NB4 (cell line): ENCODE measurements at regions not wholly inside any gene's neighbourhood (a gene's known extent, or its start where the extent isn't known, plus 50 kb on each side); places are given as distances from the start of the nearest gene placed in this dataset.

ENCODE experiments used
- DNase-seq: peaks from one replicate; pipeline ENCODE4 v3.0.0; 2010; ENCODE audit warnings: low read depth
- H3K4me3 ChIP-seq: one replicate; pipeline ENCODE4 v1.5.1; 2011; ENCODE audit warnings: mild to moderate bottlenecking, low read depth, low read length, moderate library complexity
- MYC ChIP-seq: IDR thresholded peaks from 2 replicates; pipeline ENCODE4 v1.6.1; 2011; ENCODE audit warnings: low read depth, low read length
- POLR2A ChIP-seq: IDR thresholded peaks from 2 replicates; pipeline ENCODE4 v1.6.1; 2011; ENCODE audit warnings: mild to moderate bottlenecking; ENCODE audit not compliant: insufficient read length; ENCODE audit errors: extremely low read depth
- TF ChIP-seq, protein P1 (sequence below): IDR thresholded peaks from 2 replicates; pipeline ENCODE4 v1.6.1; 2011; ENCODE audit warnings: low read depth, low read length
- TF ChIP-seq, protein P2 (sequence below): IDR thresholded peaks from one replicate; pipeline ENCODE4 v1.5.1; 2012; ENCODE audit warnings: low read depth, low read length

DNA sequence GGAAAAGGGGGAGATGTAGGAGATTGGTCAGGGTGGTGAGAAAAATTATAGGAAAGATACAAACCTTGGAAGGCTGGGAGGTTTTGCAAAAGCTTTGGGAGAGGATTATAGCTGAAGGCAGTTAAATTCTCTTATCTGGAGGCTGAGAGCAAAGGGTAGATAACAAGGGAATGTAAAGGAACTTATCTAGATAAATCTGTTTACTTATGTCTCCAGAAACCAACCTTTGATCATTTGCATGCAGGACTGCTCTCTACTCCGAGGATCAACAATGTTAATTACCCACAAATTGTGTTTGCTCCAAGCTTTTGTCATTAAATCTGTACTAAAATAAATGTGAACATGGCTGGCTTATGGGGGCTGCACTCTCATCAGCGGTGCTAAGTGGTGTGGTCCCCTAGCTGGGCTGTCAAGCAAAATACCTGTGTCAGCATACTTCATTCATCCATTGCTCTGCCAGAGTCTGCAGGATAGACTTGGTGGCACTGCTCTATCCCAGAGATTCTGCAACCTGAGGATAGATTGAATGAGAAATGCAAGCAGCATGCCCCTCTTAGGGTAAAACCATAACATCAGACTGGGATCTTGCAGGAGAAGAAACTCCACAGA is 1599.2 kb upstream of the TENM4 start:
- H3K4me3 ChIP-seq = no peak overlapping the region
- no peak for DNase-seq
- TF ChIP-seq MYC (no peak), POLR2A (no peak)
- TF ChIP-seq, protein P1, sequence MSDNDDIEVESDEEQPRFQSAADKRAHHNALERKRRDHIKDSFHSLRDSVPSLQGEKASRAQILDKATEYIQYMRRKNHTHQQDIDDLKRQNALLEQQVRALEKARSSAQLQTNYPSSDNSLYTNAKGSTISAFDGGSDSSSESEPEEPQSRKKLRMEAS = no peak
- TF ChIP-seq, protein P2, sequence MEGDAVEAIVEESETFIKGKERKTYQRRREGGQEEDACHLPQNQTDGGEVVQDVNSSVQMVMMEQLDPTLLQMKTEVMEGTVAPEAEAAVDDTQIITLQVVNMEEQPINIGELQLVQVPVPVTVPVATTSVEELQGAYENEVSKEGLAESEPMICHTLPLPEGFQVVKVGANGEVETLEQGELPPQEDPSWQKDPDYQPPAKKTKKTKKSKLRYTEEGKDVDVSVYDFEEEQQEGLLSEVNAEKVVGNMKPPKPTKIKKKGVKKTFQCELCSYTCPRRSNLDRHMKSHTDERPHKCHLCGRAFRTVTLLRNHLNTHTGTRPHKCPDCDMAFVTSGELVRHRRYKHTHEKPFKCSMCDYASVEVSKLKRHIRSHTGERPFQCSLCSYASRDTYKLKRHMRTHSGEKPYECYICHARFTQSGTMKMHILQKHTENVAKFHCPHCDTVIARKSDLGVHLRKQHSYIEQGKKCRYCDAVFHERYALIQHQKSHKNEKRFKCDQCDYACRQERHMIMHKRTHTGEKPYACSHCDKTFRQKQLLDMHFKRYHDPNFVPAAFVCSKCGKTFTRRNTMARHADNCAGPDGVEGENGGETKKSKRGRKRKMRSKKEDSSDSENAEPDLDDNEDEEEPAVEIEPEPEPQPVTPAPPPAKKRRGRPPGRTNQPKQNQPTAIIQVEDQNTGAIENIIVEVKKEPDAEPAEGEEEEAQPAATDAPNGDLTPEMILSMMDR = no peak

DNA sequence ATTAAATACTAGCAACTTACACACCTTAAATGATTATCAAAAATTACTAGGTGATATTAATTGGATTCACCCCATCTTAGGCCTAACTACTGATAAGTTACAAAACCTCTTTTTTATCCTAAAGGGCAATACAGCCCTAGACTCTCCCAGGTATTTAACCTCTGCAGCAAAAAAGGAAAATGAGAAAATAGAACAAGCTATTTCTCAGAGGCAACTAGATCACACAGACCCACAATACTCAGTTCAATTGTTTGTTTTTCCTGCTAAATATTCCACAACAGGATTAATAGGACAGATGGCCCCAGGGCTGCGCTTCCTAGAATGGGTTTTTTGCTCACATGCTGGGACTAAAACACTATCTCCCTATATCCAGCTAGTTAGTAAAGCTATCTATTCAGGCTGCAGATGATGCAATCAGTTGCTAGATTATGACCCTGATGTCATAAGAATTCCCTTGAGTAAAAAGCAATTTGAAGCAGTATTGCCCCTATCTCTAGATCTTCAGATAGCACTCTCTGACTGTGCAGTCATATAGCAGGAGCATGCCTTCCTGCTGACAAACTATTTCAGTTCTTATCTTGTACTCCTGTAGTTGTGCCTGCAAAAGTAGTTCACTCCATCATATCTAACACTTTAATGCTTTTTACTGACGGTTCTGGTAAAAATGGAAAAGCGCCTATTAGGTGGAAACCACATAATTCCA is 1595.5 kb upstream of the TENM4 start:
- DNase-seq = peak; percentile 30
- no peak for TF ChIP-seq POLR2A
- no peak for TF ChIP-seq MYC
- TF ChIP-seq, protein P1 = no peak
- TF ChIP-seq, protein P2 = no peak
- H3K4me3 ChIP-seq = no peak overlapping the region

DNA sequence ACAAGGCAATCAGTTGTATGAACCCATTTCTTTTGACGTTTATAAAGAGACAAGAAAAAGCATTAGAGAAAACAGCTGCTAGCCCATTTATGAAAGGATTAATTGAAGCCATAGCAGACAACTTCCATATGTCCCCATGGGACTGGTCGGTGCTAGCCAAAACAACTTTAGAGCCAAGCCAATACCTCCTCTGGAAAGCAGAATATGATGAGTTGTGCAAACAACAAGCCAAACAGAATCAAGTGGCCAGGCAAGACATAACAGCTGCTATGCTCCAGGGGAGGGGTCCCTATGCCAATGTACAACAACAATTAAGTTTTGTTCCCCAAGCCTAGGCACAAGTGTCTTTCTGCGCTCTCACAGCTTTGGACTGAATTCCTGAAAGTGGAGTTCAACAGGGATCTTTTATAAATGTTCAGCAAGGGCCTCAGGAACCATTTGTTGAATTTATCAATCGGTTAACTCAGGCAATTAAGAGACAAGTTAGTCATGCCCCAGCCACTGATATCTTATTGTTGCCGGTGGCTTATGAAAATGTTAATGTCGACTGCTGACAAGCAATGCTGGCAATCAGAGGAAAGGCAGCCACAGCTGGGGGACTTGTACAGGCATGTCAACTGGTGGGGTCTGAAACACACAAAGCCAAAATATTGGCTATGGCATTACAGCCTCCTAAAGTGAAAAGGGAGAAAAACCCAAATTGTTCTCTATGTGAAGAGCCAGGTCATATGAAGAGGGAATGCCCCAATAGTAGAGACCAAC is 1593.1 kb upstream of the TENM4 start:
- TF ChIP-seq MYC (no peak), POLR2A (no peak)
- TF ChIP-seq, protein P1 = no peak
- TF ChIP-seq, protein P2 = no peak
- no peak for DNase-seq
- no peak overlapping the region for H3K4me3 ChIP-seq

DNA sequence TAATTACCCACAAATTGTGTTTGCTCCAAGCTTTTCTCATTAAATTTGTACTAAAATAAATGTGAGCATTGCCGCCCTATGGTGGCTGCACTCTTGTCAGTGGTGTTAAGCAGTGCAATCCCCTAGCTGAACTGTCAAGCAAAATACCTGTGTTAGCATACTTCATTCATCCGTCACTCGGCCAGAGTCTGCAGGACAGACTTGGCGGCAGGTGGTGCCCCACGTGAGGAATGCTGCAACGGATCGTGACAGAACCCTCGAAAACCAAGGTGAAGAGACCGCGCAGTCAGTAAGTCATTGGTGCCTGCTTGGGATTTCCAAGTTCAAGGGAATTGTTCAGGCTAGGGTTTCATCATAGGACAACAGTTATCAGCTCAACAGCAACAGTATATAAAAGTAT is 1592.1 kb upstream of the TENM4 start:
- DNase-seq = no peak
- TF ChIP-seq POLR2A (no peak), MYC (no peak)
- TF ChIP-seq, protein P2 = no peak
- TF ChIP-seq, protein P1 = no peak
- H3K4me3 ChIP-seq = no peak overlapping the region

DNA sequence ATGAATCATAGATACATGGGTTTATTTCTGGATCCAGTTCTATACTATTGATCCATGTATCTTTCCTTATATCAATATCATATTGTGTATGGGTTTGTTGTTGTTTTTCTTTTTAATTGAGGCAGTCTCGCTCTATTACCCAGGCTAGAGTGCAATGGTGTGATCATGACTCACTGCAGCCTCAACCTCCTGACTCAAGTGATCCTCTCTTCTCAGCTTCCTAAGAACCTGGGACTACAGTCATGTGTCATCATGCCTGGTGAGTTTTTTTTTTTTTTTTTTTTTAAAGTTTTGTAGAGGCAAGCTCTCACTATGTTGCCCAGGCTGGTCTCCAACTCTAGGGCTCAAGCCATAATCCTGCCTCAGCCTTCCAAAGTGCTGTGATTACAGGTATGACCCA is 1589.4 kb upstream of the TENM4 start:
- no peak for DNase-seq
- H3K4me3 ChIP-seq = no peak overlapping the region
- TF ChIP-seq, protein P2 = no peak
- TF ChIP-seq MYC (no peak), POLR2A (no peak)
- TF ChIP-seq, protein P1 = no peak
